Endothelial cell of umbilical vein (primary cell): ENCODE measurements at regions not wholly inside any gene's neighbourhood (a gene's known extent, or its start where the extent isn't known, plus 50 kb on each side); places are given as distances from the start of the nearest gene placed in this dataset.

ENCODE experiments used
- BruUV-seq: library from RNA; stranded (reverse); fragments of 400-500 nt; replicated peaks from 2 replicates; lab custom pipeline; 2021; lab: Mats Ljungman, UMichigan
- CTCF ChIA-PET: fragments of 300-600, 350-600 bp; sonication (Branson Sonifier 250); formaldehyde crosslinking; loops from one replicate; lab custom pipeline; 2021; ENCODE audit warnings: antibody characterized with exemption, inconsistent platforms; lab: Charles Lee
- POLR2A ChIA-PET: fragments of 300-600, 350-600 bp; sonication (Branson Sonifier 250); formaldehyde crosslinking; loops from one replicate; lab custom pipeline; 2021; ENCODE audit warnings: antibody characterized with exemption, inconsistent platforms; lab: Charles Lee
- DNase-seq: peaks from one replicate; pipeline ENCODE4 v3.0.0-alpha.2; 2011; ENCODE audit warnings: low read depth, low spot score
- FAIRE-seq: peaks from 2 replicates; lab custom pipeline; 2011; peaks lifted over from hg19 to GRCh38; lab: Jason Lieb, UNC
- H2AFZ ChIP-seq: 2 replicates; pipeline ENCODE4 v1.6.0; 2012; ENCODE audit warnings: low read depth, low read length, control low read depth, inconsistent platforms
- H3K27ac ChIP-seq: 2 replicates; pipeline ENCODE4 v1.5.1; 2011; ENCODE audit warnings: low read depth, mild to moderate bottlenecking, control low read depth, low read length, moderate library complexity; ENCODE audit not compliant: insufficient read depth
- H3K27me3 ChIP-seq, 2 experiments: 2 replicates each; pipeline versions ENCODE4 v1.6.0 to v1.6.1; 2011; ENCODE audit warnings: low read length in 2 of 2, mixed read lengths in 1 of 2; ENCODE audit not compliant: control insufficient read depth in 2 of 2, insufficient read depth in 2 of 2
- H3K36me3 ChIP-seq, 2 experiments: 2 replicates in 1 of 2; 3 replicates in 1 of 2; pipeline ENCODE4 v1.5.1; 2011; ENCODE audit warnings: low read length in 2 of 2, mild to moderate bottlenecking in 1 of 2, moderate library complexity in 1 of 2; ENCODE audit not compliant: control insufficient read depth in 2 of 2, insufficient read depth in 2 of 2; ENCODE audit errors: extremely low read depth in 1 of 2
- H3K4me1 ChIP-seq: 3 replicates; pipeline ENCODE4 v1.5.1; 2011; ENCODE audit warnings: mild to moderate bottlenecking, low read length; ENCODE audit not compliant: control insufficient read depth, insufficient read depth; ENCODE audit errors: extremely low read depth
- H3K4me2 ChIP-seq: 2 replicates; pipeline ENCODE4 v1.6.1; 2011; ENCODE audit warnings: low read length, control low read depth, mixed read lengths; ENCODE audit not compliant: insufficient read depth
- H3K4me3 ChIP-seq, 3 experiments: fragments of 200-600 bp in 1 of 3; sonication (generic), shearing (Covaris generic) in 1 of 3; replicated peaks in 1 of 3; 2 replicates each; pipeline ENCODE4 v1.5.1; 2011 to 2016; ENCODE audit warnings: control low read depth in 3 of 3, low read length in 3 of 3, mild to moderate bottlenecking in 2 of 3, inconsistent platforms in 1 of 3, low read depth in 1 of 3, moderate library complexity in 1 of 3; ENCODE audit not compliant: insufficient read depth in 1 of 3
- H3K79me2 ChIP-seq: 2 replicates; pipeline ENCODE4 v1.6.0; 2012; ENCODE audit warnings: low read length, inconsistent platforms; ENCODE audit not compliant: control insufficient read depth, insufficient read depth
- H3K9ac ChIP-seq: replicated peaks from 2 replicates; pipeline ENCODE3; 2011; ENCODE audit warnings: low read length, control low read depth; ENCODE audit not compliant: insufficient read depth; ENCODE audit errors: extremely low read depth
- H3K9me1 ChIP-seq: replicated peaks from 3 replicates; pipeline ENCODE4 v1.6.0; 2011; ENCODE audit warnings: mild to moderate bottlenecking, low read length; ENCODE audit not compliant: control insufficient read depth, insufficient read depth; ENCODE audit errors: extremely low read depth
- H3K9me3 ChIP-seq: replicated peaks from 2 replicates; pipeline ENCODE4 v1.5.1; 2012; ENCODE audit warnings: low read length, inconsistent platforms; ENCODE audit not compliant: control insufficient read depth, insufficient read depth
- H4K20me1 ChIP-seq: replicated peaks from 2 replicates; pipeline ENCODE3; 2011; ENCODE audit warnings: mild to moderate bottlenecking, low read length; ENCODE audit not compliant: control insufficient read depth, insufficient read depth; ENCODE audit errors: extremely low read depth
- EZH2 ChIP-seq: IDR thresholded peaks from 2 replicates; pipeline ENCODE4 v1.6.1; 2012; ENCODE audit warnings: borderline replicate concordance, low read depth, mild to moderate bottlenecking, moderate library complexity, low read length, inconsistent platforms; ENCODE audit not compliant: severe bottlenecking
- FOS ChIP-seq: IDR thresholded peaks from 2 replicates; pipeline ENCODE4 v1.6.1; 2011; ENCODE audit warnings: mild to moderate bottlenecking, low read length, moderate library complexity, borderline replicate concordance; ENCODE audit not compliant: insufficient read depth
- GATA2 ChIP-seq: IDR thresholded peaks from 2 replicates; pipeline ENCODE4 v1.7.0; 2011; ENCODE audit warnings: low read depth, mild to moderate bottlenecking, moderate library complexity, mixed read lengths, low read length; ENCODE audit not compliant: insufficient read length, insufficient read depth
- JUN ChIP-seq: IDR thresholded peaks from 2 replicates; pipeline ENCODE4 v1.6.1; 2011; ENCODE audit warnings: borderline replicate concordance, low read depth; ENCODE audit not compliant: insufficient read length, insufficient read depth
- MYC ChIP-seq: IDR thresholded peaks from one replicate; pipeline ENCODE4 v1.6.1; 2011; ENCODE audit warnings: mild to moderate bottlenecking, low read depth, low read length
- POLR2A ChIP-seq: IDR thresholded peaks from 2 replicates; pipeline ENCODE4 v1.6.1; 2012; ENCODE audit warnings: low read depth, mild to moderate bottlenecking, control low read depth, low read length
- POLR2AphosphoS5 ChIP-seq: IDR thresholded peaks from 2 replicates; pipeline ENCODE4 v1.6.1; 2012; ENCODE audit warnings: low read depth, mild to moderate bottlenecking, control low read depth, low read length, moderate library complexity; ENCODE audit not compliant: insufficient read depth
- dilution Hi-C: fragments of 300-500 bp; cut with MboI; formaldehyde crosslinking; loops from one replicate; pipeline ENCODE4 v1.15.0; 2019; ENCODE audit warnings: low sequenced_read_pairs; ENCODE audit not compliant: extremely low pct_ligation_motif_present
- intact Hi-C: fragments of 100-400 bp; cut with micrococcal nuclease; formaldehyde crosslinking; loops from one replicate; pipeline ENCODE4 v1.10.0; 2022
- TF ChIP-seq, protein P1 (sequence below): IDR thresholded peaks from 2 replicates; pipeline ENCODE4 v1.6.1; 2011; ENCODE audit not compliant: insufficient read depth, insufficient read length
- TF ChIP-seq, protein P2 (sequence below), 2 donors: IDR thresholded peaks; 1 replicate in 1 of 2; 2 replicates in 1 of 2; pipeline ENCODE4 v1.5.1; 2011; ENCODE audit warnings: low read length in 2 of 2, mild to moderate bottlenecking in 2 of 2, moderate library complexity in 2 of 2, control low read depth in 1 of 2, inconsistent platforms in 1 of 2, low read depth in 1 of 2; ENCODE audit not compliant: insufficient read depth in 1 of 2; ENCODE audit errors: extremely low read depth in 1 of 2

DNA sequence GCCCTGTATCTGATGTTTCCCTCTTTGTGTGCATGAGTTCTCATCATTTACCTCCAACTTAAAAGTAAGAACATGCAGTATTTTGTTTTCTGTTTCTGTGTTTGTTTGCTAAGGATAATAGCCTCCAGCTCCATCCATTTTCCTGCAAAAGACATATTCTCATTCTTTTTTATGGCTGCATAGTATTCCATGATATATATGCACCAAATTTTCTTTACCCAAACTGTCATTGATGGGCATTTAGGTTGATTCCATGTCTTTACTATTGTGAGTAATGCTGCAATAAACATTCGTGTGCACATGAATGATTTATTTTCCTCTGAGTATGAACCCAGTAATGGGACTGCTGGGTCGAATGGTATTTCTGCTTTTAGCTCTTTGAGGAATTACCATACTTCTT lies 163.4 kb downstream of the TMEM26 start:
- H2AFZ ChIP-seq, result no peak overlapping the region
- CTCF ChIA-PET, result no interaction called here
- DNase-seq (no peak), FAIRE-seq (no peak)
- POLR2A ChIA-PET, result no interaction called here
- H3K9me3 ChIP-seq, result no peaks in the 10 kb centered on the region
- no peak overlapping the region for H3K4me2 ChIP-seq
- no peaks in the 10 kb centered on the region for H3K9me1 ChIP-seq
- no peaks in the 10 kb centered on the region for H4K20me1 ChIP-seq
- H3K79me2 ChIP-seq, result no peaks in the 10 kb centered on the region
- H3K9ac ChIP-seq, result no peak overlapping the region
- no TSS peak for BruUV-seq
- H3K36me3 ChIP-seq, result no peaks in the 10 kb centered on the region
- peaks cover 4% of the 10 kb centered on the region for H3K4me1 ChIP-seq
- dilution Hi-C loops (no loop called here), intact Hi-C loops (loop anchor here (5.0 to 10.0 kb wide), 2 partner anchors 265 to 302 kb away; no protein-coding TSS in a partner anchor)
- peaks cover 0 to 2% of the 10 kb centered on the region in 2 experiments for H3K27me3 ChIP-seq
- no peak overlapping the region for H3K27ac ChIP-seq
- TF ChIP-seq GATA2 (no peak), POLR2A (no peak), FOS (no peak), JUN (no peak), MYC (no peak), POLR2AphosphoS5 (no peak), EZH2 (no peak)
- TF ChIP-seq, protein P1, sequence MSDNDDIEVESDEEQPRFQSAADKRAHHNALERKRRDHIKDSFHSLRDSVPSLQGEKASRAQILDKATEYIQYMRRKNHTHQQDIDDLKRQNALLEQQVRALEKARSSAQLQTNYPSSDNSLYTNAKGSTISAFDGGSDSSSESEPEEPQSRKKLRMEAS, result no peak
- TF ChIP-seq, protein P2, sequence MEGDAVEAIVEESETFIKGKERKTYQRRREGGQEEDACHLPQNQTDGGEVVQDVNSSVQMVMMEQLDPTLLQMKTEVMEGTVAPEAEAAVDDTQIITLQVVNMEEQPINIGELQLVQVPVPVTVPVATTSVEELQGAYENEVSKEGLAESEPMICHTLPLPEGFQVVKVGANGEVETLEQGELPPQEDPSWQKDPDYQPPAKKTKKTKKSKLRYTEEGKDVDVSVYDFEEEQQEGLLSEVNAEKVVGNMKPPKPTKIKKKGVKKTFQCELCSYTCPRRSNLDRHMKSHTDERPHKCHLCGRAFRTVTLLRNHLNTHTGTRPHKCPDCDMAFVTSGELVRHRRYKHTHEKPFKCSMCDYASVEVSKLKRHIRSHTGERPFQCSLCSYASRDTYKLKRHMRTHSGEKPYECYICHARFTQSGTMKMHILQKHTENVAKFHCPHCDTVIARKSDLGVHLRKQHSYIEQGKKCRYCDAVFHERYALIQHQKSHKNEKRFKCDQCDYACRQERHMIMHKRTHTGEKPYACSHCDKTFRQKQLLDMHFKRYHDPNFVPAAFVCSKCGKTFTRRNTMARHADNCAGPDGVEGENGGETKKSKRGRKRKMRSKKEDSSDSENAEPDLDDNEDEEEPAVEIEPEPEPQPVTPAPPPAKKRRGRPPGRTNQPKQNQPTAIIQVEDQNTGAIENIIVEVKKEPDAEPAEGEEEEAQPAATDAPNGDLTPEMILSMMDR (IDR thresholded peaks at IDR 0.05; ENCODE audit: extremely low read depth in 1 of 2, insufficient read depth in 1 of 2, low read depth in 1 of 2, low read length in 2 of 2), result no peak
- H3K4me3 ChIP-seq, result no peak overlapping the region
